Liver (tissue), 7 donors: ENCODE measurements at regions not wholly inside any gene's neighbourhood (a gene's known extent, or its start where the extent isn't known, plus 50 kb on each side); places are given as distances from the start of the nearest gene placed in this dataset.

Source experiments
- DNase-seq: peaks from one replicate; pipeline ENCODE4 v3.0.0-alpha.2; 2017; ENCODE audit warnings: low spot score
- H3K27ac ChIP-seq, 2 donors: one replicate each; pipeline ENCODE4 v1.7.0; 2013; ENCODE audit warnings: inconsistent platforms in 2 of 2, low read length in 2 of 2, control low read depth in 1 of 2, low read depth in 1 of 2, mild to moderate bottlenecking in 1 of 2
- H3K27me3 ChIP-seq, 4 donors: one replicate each; pipeline versions ENCODE4 v1.6.1 to v1.7.0; 2013; ENCODE audit warnings: low read length in 3 of 4, inconsistent platforms in 1 of 4, mild to moderate bottlenecking in 1 of 4, moderate library complexity in 1 of 4; ENCODE audit not compliant: control insufficient read depth in 4 of 4, insufficient read depth in 4 of 4
- H3K36me3 ChIP-seq, 4 donors: one replicate each; pipeline versions ENCODE4 v1.6.1 to v1.7.0; 2013; ENCODE audit warnings: low read length in 3 of 4, mild to moderate bottlenecking in 3 of 4, low read depth in 1 of 4, moderate library complexity in 1 of 4; ENCODE audit not compliant: control insufficient read depth in 4 of 4, insufficient read depth in 3 of 4
- H3K4me1 ChIP-seq, 4 donors: one replicate each; pipeline versions ENCODE4 v1.6.1 to v1.7.0; 2013; ENCODE audit warnings: low read length in 3 of 4, mild to moderate bottlenecking in 3 of 4, moderate library complexity in 1 of 4; ENCODE audit not compliant: control insufficient read depth in 4 of 4, insufficient read depth in 4 of 4
- H3K4me3 ChIP-seq, 3 donors: one replicate each; pipeline versions ENCODE4 v1.6.1 to v1.7.0; 2013; ENCODE audit warnings: low read length in 3 of 3, control low read depth in 1 of 3, low read depth in 1 of 3, mild to moderate bottlenecking in 1 of 3
- H3K9ac ChIP-seq, 2 donors: one replicate each; pipeline ENCODE4 v1.7.0; 2013; ENCODE audit warnings: low read length in 2 of 2, mild to moderate bottlenecking in 2 of 2, moderate library complexity in 2 of 2, control low read depth in 1 of 2, low read depth in 1 of 2
- H3K9me3 ChIP-seq, 4 donors: one replicate each; pipeline versions ENCODE4 v1.6.1 to v1.7.0; 2013; ENCODE audit warnings: low read length in 3 of 4; ENCODE audit not compliant: control insufficient read depth in 4 of 4
- EGR1 ChIP-seq, 2 donors: IDR thresholded peaks; 2 replicates each; pipeline ENCODE4 v1.6.1; 2016 to 2018; ENCODE audit warnings: antibody characterized with exemption in 2 of 2, low read depth in 2 of 2
- FOXA1 ChIP-seq: IDR thresholded peaks from 2 replicates; pipeline ENCODE4 v1.6.1; 2016; ENCODE audit warnings: antibody characterized with exemption
- FOXA2 ChIP-seq: IDR thresholded peaks from 2 replicates; pipeline ENCODE4 v1.6.1; 2016; ENCODE audit warnings: antibody characterized with exemption
- GABPA ChIP-seq, 2 donors: IDR thresholded peaks in 1 of 2; conservative IDR thresholded peaks in 1 of 2; 2 replicates each; pipeline ENCODE4 v1.6.1; 2016; ENCODE audit warnings: antibody characterized with exemption in 2 of 2, mild to moderate bottlenecking in 1 of 2, moderate library complexity in 1 of 2
- HNF4A ChIP-seq, 2 donors: conservative IDR thresholded peaks; 2 replicates each; pipeline ENCODE4 v1.6.1; 2016; ENCODE audit warnings: antibody characterized with exemption in 2 of 2, mild to moderate bottlenecking in 2 of 2
- HNF4G ChIP-seq: IDR thresholded peaks from 2 replicates; pipeline ENCODE4 v1.6.1; 2016; ENCODE audit warnings: antibody characterized with exemption
- JUND ChIP-seq, 2 donors: IDR thresholded peaks; 2 replicates each; pipeline ENCODE4 v1.6.1; 2016; ENCODE audit warnings: antibody characterized with exemption in 2 of 2
- NR2F2 ChIP-seq: IDR thresholded peaks from 2 replicates; pipeline ENCODE4 v1.6.1; 2016; ENCODE audit warnings: antibody characterized with exemption
- RAD21 ChIP-seq, 2 donors: IDR thresholded peaks; 2 replicates each; pipeline ENCODE4 v1.6.1; 2016; ENCODE audit warnings: antibody characterized with exemption in 2 of 2, mild to moderate bottlenecking in 2 of 2
- RXRA ChIP-seq, 2 donors: IDR thresholded peaks; 2 replicates each; pipeline ENCODE4 v1.6.1; 2017 to 2018; ENCODE audit warnings: antibody characterized with exemption in 2 of 2, mild to moderate bottlenecking in 1 of 2
- SP1 ChIP-seq: IDR thresholded peaks from 2 replicates; pipeline ENCODE4 v1.6.1; 2018; ENCODE audit warnings: antibody characterized with exemption, mild to moderate bottlenecking
- TAF1 ChIP-seq: conservative IDR thresholded peaks from 2 replicates; pipeline ENCODE4 v1.6.1; 2016; ENCODE audit warnings: antibody characterized with exemption, mild to moderate bottlenecking
- YY1 ChIP-seq: IDR thresholded peaks from 2 replicates; pipeline ENCODE4 v1.6.1; 2016; ENCODE audit warnings: antibody characterized with exemption, mild to moderate bottlenecking
- TF ChIP-seq, protein P1 (sequence below): IDR thresholded peaks from 2 replicates; pipeline ENCODE4 v1.6.1; 2016; ENCODE audit warnings: antibody characterized with exemption
- TF ChIP-seq, protein P2 (sequence below): IDR thresholded peaks from 2 replicates; pipeline ENCODE4 v1.6.1; 2016; ENCODE audit warnings: antibody characterized with exemption, mild to moderate bottlenecking
- TF ChIP-seq, protein P3 (sequence below): fragments of 150-350 bp; IDR thresholded peaks from 2 replicates; pipeline ENCODE4 v1.5.1; 2017; ENCODE audit warnings: improper control_type of control experiment, low read depth, low read length; ENCODE audit not compliant: missing input control
- TF ChIP-seq, protein P4 (sequence below): IDR thresholded peaks from 2 replicates; pipeline ENCODE4 v1.6.1; 2016; ENCODE audit warnings: antibody characterized with exemption
- TF ChIP-seq, protein P5 (sequence below): IDR thresholded peaks from 2 replicates; pipeline ENCODE4 v1.6.1; 2016; ENCODE audit warnings: antibody characterized with exemption
- donor health status: healthy.
- donor health status: healthy.
- donor health status: healthy.
- donor health status: healthy.

DNA sequence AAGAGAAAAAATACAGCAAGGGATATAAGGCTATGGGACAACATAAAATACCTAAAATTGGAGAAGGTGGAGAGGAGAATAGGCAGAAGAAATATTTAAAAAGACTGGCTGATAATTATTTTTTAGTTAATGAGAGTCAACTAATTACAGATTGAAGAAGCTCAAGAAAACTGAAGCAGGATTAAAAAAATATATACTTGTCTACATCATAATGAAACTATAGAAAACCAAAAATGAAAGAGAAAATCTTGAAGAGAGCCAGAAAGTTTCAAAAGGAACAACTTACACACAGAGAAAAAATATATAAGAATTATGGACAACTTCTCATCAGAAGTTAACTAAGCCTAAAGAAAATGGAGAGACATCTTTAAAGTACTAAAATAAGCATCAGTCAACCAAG lies 62.9 kb upstream of the APCDD1 start:
- no peak overlapping the region for H3K9ac ChIP-seq
- no peaks in the 10 kb centered on the region for H3K36me3 ChIP-seq
- no peaks in the 10 kb centered on the region for H3K4me1 ChIP-seq
- peaks cover 0 to 2% (median 0%) of the 10 kb centered on the region in 4 donors for H3K27me3 ChIP-seq
- H3K9me3 ChIP-seq = peaks cover 0 to 5% (median 0%) of the 10 kb centered on the region in 4 donors
- TF ChIP-seq GABPA (IDR thresholded peaks at IDR 0.05 in 1 of 2, conservative IDR thresholded peaks at IDR 0.05 in 1 of 2) (no peak), NR2F2 (no peak), TAF1 (no peak), SP1 (no peak), FOXA1 (no peak), FOXA2 (no peak), YY1 (no peak), EGR1 (IDR thresholded peaks at IDR 0.05; ENCODE audit: low read depth in 2 of 2) (no peak), HNF4G (no peak), RAD21 (IDR thresholded peaks at IDR 0.05) (no peak), HNF4A (conservative IDR thresholded peaks at IDR 0.05) (no peak), JUND (IDR thresholded peaks at IDR 0.05) (no peak), RXRA (IDR thresholded peaks at IDR 0.05) (no peak)
- TF ChIP-seq, protein P1, sequence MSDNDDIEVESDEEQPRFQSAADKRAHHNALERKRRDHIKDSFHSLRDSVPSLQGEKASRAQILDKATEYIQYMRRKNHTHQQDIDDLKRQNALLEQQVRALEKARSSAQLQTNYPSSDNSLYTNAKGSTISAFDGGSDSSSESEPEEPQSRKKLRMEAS = no peak
- TF ChIP-seq, protein P2, sequence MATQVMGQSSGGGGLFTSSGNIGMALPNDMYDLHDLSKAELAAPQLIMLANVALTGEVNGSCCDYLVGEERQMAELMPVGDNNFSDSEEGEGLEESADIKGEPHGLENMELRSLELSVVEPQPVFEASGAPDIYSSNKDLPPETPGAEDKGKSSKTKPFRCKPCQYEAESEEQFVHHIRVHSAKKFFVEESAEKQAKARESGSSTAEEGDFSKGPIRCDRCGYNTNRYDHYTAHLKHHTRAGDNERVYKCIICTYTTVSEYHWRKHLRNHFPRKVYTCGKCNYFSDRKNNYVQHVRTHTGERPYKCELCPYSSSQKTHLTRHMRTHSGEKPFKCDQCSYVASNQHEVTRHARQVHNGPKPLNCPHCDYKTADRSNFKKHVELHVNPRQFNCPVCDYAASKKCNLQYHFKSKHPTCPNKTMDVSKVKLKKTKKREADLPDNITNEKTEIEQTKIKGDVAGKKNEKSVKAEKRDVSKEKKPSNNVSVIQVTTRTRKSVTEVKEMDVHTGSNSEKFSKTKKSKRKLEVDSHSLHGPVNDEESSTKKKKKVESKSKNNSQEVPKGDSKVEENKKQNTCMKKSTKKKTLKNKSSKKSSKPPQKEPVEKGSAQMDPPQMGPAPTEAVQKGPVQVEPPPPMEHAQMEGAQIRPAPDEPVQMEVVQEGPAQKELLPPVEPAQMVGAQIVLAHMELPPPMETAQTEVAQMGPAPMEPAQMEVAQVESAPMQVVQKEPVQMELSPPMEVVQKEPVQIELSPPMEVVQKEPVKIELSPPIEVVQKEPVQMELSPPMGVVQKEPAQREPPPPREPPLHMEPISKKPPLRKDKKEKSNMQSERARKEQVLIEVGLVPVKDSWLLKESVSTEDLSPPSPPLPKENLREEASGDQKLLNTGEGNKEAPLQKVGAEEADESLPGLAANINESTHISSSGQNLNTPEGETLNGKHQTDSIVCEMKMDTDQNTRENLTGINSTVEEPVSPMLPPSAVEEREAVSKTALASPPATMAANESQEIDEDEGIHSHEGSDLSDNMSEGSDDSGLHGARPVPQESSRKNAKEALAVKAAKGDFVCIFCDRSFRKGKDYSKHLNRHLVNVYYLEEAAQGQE = no peak
- TF ChIP-seq, protein P3, sequence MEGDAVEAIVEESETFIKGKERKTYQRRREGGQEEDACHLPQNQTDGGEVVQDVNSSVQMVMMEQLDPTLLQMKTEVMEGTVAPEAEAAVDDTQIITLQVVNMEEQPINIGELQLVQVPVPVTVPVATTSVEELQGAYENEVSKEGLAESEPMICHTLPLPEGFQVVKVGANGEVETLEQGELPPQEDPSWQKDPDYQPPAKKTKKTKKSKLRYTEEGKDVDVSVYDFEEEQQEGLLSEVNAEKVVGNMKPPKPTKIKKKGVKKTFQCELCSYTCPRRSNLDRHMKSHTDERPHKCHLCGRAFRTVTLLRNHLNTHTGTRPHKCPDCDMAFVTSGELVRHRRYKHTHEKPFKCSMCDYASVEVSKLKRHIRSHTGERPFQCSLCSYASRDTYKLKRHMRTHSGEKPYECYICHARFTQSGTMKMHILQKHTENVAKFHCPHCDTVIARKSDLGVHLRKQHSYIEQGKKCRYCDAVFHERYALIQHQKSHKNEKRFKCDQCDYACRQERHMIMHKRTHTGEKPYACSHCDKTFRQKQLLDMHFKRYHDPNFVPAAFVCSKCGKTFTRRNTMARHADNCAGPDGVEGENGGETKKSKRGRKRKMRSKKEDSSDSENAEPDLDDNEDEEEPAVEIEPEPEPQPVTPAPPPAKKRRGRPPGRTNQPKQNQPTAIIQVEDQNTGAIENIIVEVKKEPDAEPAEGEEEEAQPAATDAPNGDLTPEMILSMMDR = no peak
- TF ChIP-seq, protein P4, sequence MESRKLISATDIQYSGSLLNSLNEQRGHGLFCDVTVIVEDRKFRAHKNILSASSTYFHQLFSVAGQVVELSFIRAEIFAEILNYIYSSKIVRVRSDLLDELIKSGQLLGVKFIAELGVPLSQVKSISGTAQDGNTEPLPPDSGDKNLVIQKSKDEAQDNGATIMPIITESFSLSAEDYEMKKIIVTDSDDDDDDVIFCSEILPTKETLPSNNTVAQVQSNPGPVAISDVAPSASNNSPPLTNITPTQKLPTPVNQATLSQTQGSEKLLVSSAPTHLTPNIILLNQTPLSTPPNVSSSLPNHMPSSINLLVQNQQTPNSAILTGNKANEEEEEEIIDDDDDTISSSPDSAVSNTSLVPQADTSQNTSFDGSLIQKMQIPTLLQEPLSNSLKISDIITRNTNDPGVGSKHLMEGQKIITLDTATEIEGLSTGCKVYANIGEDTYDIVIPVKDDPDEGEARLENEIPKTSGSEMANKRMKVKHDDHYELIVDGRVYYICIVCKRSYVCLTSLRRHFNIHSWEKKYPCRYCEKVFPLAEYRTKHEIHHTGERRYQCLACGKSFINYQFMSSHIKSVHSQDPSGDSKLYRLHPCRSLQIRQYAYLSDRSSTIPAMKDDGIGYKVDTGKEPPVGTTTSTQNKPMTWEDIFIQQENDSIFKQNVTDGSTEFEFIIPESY = no peak
- TF ChIP-seq, protein P5, sequence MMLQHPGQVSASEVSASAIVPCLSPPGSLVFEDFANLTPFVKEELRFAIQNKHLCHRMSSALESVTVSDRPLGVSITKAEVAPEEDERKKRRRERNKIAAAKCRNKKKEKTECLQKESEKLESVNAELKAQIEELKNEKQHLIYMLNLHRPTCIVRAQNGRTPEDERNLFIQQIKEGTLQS = no peak
- no peak overlapping the region for H3K27ac ChIP-seq
- no peak overlapping the region for H3K4me3 ChIP-seq
- no peak for DNase-seq
